ENCODE measurements at regions not wholly inside any gene's neighbourhood (a gene's known extent, or its start where the extent isn't known, plus 50 kb on each side); places are given as distances from the start of the nearest gene placed in this dataset.
"Not testable (repeated sequence)": the region's sequence is repeated elsewhere in the genome, so short reads cannot be mapped to it uniquely, and the experiment has no call there.

- no peak for DNase-seq (ENCODE audit: low read depth)
These were observed 193.9 kb downstream of the ANKRD7 start for GRCh38 chr7:118418433-118418832.

- DNase-seq (ENCODE audit: low read depth): no peak
These were observed 196.4 kb downstream of the ANKRD7 start for GRCh38 chr7:118420888-118421287.

GRCh38 chr7:118429141-118429540 lies 204.6 kb downstream of the ANKRD7 start:
- no peak for DNase-seq (ENCODE audit: low read depth)

GRCh38 chr7:118436663-118437062 lies 212.2 kb downstream of the ANKRD7 start:
- no peak for DNase-seq (ENCODE audit: low read depth)

GRCh38 chr7:118449030-118449429 lies 224.5 kb downstream of the ANKRD7 start:
- DNase-seq (ENCODE audit: low read depth): not testable (repeated sequence)

GRCh38 chr7:118449797-118450567 lies 225.5 kb downstream of the ANKRD7 start:
- no peak for DNase-seq (ENCODE audit: low read depth)

GRCh38 chr7:118452128-118452527 lies 227.6 kb downstream of the ANKRD7 start:
- no peak for DNase-seq (ENCODE audit: low read depth)

GRCh38 chr7:118467381-118467780 lies 242.9 kb downstream of the ANKRD7 start:
- no peak for DNase-seq (ENCODE audit: low read depth)

GRCh38 chr7:118472581-118472980 lies 248.1 kb downstream of the ANKRD7 start:
- no peak for DNase-seq (ENCODE audit: low read depth)

GRCh38 chr7:118473271-118473670 lies 248.8 kb downstream of the ANKRD7 start:
- no peak for DNase-seq (ENCODE audit: low read depth)

- DNase-seq (ENCODE audit: low read depth): no peak
These were observed 251.5 kb downstream of the ANKRD7 start for GRCh38 chr7:118476036-118476435.

- DNase-seq (ENCODE audit: low read depth): no peak
These were observed 252.5 kb downstream of the ANKRD7 start for GRCh38 chr7:118477036-118477435.

- no peak for DNase-seq (ENCODE audit: low read depth)
These were observed 253.7 kb downstream of the ANKRD7 start for GRCh38 chr7:118478236-118478635.

GRCh38 chr7:118478931-118479330 lies 254.4 kb downstream of the ANKRD7 start:
- no peak for DNase-seq (ENCODE audit: low read depth)

GRCh38 chr7:118492466-118492865 lies 268.0 kb downstream of the ANKRD7 start:
- DNase-seq (ENCODE audit: low read depth): no peak

GRCh38 chr7:118496138-118496644 lies 271.7 kb downstream of the ANKRD7 start:
- DNase-seq (ENCODE audit: low read depth): no peak

- no peak for DNase-seq (ENCODE audit: low read depth)
These were observed 277.7 kb downstream of the ANKRD7 start for GRCh38 chr7:118502235-118502634.

GRCh38 chr7:118511146-118511545 lies 286.6 kb downstream of the ANKRD7 start:
- no peak for DNase-seq (ENCODE audit: low read depth)

GRCh38 chr7:118517275-118517674 lies 292.8 kb downstream of the ANKRD7 start:
- DNase-seq (ENCODE audit: low read depth): no peak

- DNase-seq (ENCODE audit: low read depth): no peak
These were observed 300.5 kb downstream of the ANKRD7 start for GRCh38 chr7:118525020-118525419.

GRCh38 chr7:118531566-118531965 lies 307.1 kb downstream of the ANKRD7 start:
- DNase-seq (ENCODE audit: low read depth): no peak

- no peak for DNase-seq (ENCODE audit: low read depth)
These were observed 334.7 kb downstream of the ANKRD7 start for GRCh38 chr7:118559207-118559606.

GRCh38 chr7:118563311-118563710 lies 338.8 kb downstream of the ANKRD7 start:
- DNase-seq (ENCODE audit: low read depth): no peak

GRCh38 chr7:118572604-118573003 lies 348.1 kb downstream of the ANKRD7 start:
- no peak for DNase-seq (ENCODE audit: low read depth)

Data from amniotic epithelial cell (primary cell).